ENCODE measurements at regions not wholly inside any gene's neighbourhood (a gene's known extent, or its start where the extent isn't known, plus 50 kb on each side); places are given as distances from the start of the nearest gene placed in this dataset.

GRCh38 chr20:11813106-11813890 lies 104.4 kb upstream of the BTBD3 start:
- Mint-ChIP-seq H3K36me3 (ENCODE audit: low read depth) (no peaks in the 10 kb centered on the region), H3K4me3 (no peak overlapping the region), H3K9me3 (no peaks in the 10 kb centered on the region), H3K27me3 (ENCODE audit: insufficient read depth, low read depth, poor library complexity) (no peaks in the 10 kb centered on the region), H3K27ac (no peak overlapping the region), H3K4me1 (no peaks in the 10 kb centered on the region; the same call in 2 of the 3 replicates)
- ATAC-seq (peak; percentile 60), DNase-seq (ENCODE audit: low spot score) (peak; percentile 33)
- H3K79me2 ChIP-seq (replicated peaks; ENCODE audit: insufficient read depth), result no peaks in the 10 kb centered on the region
- no peaks in the 10 kb centered on the region for H3K9me2 ChIP-seq (ENCODE audit: insufficient read depth)
- no peak overlapping the region for H2AFZ ChIP-seq
- H3K4me1 ChIP-seq (ENCODE audit: insufficient read depth), result no peaks in the 10 kb centered on the region
- TF ChIP-seq ETS1 (IDR thresholded peaks at IDR 0.05) (no peak), EZH2 (IDR thresholded peaks at IDR 0.05; ENCODE audit: low read depth, unreplicated experiment) (no peak), CTCF (conservative IDR thresholded peaks at IDR 0.05; ENCODE audit: low read depth in 2 of 2) (peak; percentile 37 to 59)
- H3F3A ChIP-seq (replicated peaks; ENCODE audit: low read depth), result no peaks in the 10 kb centered on the region
- H3K27me3 ChIP-seq (ENCODE audit: insufficient read depth), result no peaks in the 10 kb centered on the region
- H3K27ac ChIP-seq (ENCODE audit: low read depth), result no peak overlapping the region
- H3K4me2 ChIP-seq, result no peak overlapping the region
- H3K36me3 ChIP-seq (ENCODE audit: insufficient read depth), result no peaks in the 10 kb centered on the region
- 0 out of 2 replicates have a peak, but pooled peaks cover 4% of the 10 kb centered on the region for H4K20me1 ChIP-seq (replicated peaks; ENCODE audit: insufficient read depth)
- no peak overlapping the region for H3K4me3 ChIP-seq

GRCh38 chr20:11814267-11814666 lies 103.4 kb upstream of the BTBD3 start:
- H3K27me3 ChIP-seq (ENCODE audit: insufficient read depth), result no peaks in the 10 kb centered on the region
- H2AFZ ChIP-seq, result no peak overlapping the region
- TF ChIP-seq ZNF462 (CRISPR knock-in tag; IDR thresholded peaks at IDR 0.05) (no peak), EZH2phosphoT487 (IDR thresholded peaks at IDR 0.05; ENCODE audit: unreplicated experiment) (no peak), CTCF (conservative IDR thresholded peaks at IDR 0.05; ENCODE audit: low read depth in 2 of 2) (no peak)

More at GRCh38 chr20:11814267-11814666, 103.4 kb upstream of the BTBD3 start:
- Mint-ChIP-seq H3K27me3 (ENCODE audit: insufficient read depth, low read depth, poor library complexity) (no peaks in the 10 kb centered on the region), H3K9me3 (no peaks in the 10 kb centered on the region), H3K4me1 (no peaks in the 10 kb centered on the region; the same call in 2 of the 3 replicates), H3K4me3 (no peak overlapping the region), H3K36me3 (ENCODE audit: low read depth) (no peaks in the 10 kb centered on the region), H3K27ac (no peak overlapping the region)
- H3K27ac ChIP-seq (ENCODE audit: low read depth), result no peak overlapping the region
- DNase-seq (ENCODE audit: low spot score) (no peak), ATAC-seq (no peak)
- H4K20me1 ChIP-seq (replicated peaks; ENCODE audit: insufficient read depth), result 0 out of 2 replicates have a peak, but pooled peaks cover 4% of the 10 kb centered on the region
- H3F3A ChIP-seq (replicated peaks; ENCODE audit: low read depth), result no peaks in the 10 kb centered on the region
- H3K4me1 ChIP-seq (ENCODE audit: insufficient read depth), result no peaks in the 10 kb centered on the region
- no peak overlapping the region for H3K4me3 ChIP-seq
- H3K4me2 ChIP-seq, result no peak overlapping the region
- H3K79me2 ChIP-seq (replicated peaks; ENCODE audit: insufficient read depth), result no peaks in the 10 kb centered on the region
- H3K36me3 ChIP-seq (ENCODE audit: insufficient read depth), result no peaks in the 10 kb centered on the region
- H3K9me2 ChIP-seq (ENCODE audit: insufficient read depth), result no peaks in the 10 kb centered on the region

Data from GM23338 (cell line).